Adrenal gland (tissue), 9 donors: ENCODE measurements at regions not wholly inside any gene's neighbourhood (a gene's known extent, or its start where the extent isn't known, plus 50 kb on each side); places are given as distances from the start of the nearest gene placed in this dataset.

Experiments used
- DNase-seq, 7 donors: peaks; one replicate each; pipeline ENCODE4 v3.0.0-alpha.2; 2019 to 2020
- H3K27ac ChIP-seq, 5 donors: fragments of 200-600 bp; sonication (generic) in 4 of 5; 1 replicate in 3 of 5; 2 replicates in 2 of 5; pipeline versions ENCODE4 v1.5.1 to v1.8.0; 2016 to 2020; ENCODE audit warnings: mild to moderate bottlenecking in 1 of 5
- H3K27me3 ChIP-seq: fragments of 200-600 bp; 2 replicates; pipeline ENCODE4 v1.8.0; 2021
- H3K36me3 ChIP-seq, 2 donors: fragments of 200-600 bp; replicated peaks in 1 of 2; 1 replicate in 1 of 2; 2 replicates in 1 of 2; pipeline versions ENCODE4 v1.5.1 to v1.8.0; 2018 to 2022
- H3K4me1 ChIP-seq, 2 donors: fragments of 200-600 bp; replicated peaks in 1 of 2; 1 replicate in 1 of 2; 2 replicates in 1 of 2; pipeline versions ENCODE4 v1.5.1 to v1.8.0; 2018 to 2021
- H3K4me3 ChIP-seq, 4 donors: fragments of 200-600 bp; sonication (generic) in 3 of 4; one replicate each; pipeline ENCODE4 v1.5.1; 2016 to 2018
- H3K9me3 ChIP-seq, 3 donors: fragments of 200-600 bp; sonication (generic) in 1 of 3; replicated peaks in 1 of 3; 1 replicate in 2 of 3; 2 replicates in 1 of 3; pipeline versions ENCODE4 v1.5.1 to v1.8.0; 2016 to 2021
- POLR2A ChIP-seq, 2 donors: fragments of 450-650 bp; IDR thresholded peaks; one replicate each; pipeline ENCODE4 v1.6.1; 2017; ENCODE audit warnings: antibody characterized with exemption in 2 of 2, mild to moderate bottlenecking in 2 of 2, moderate library complexity in 1 of 2
- WGBS, 4 donors: extraction: QIAGEN DNeasy Blood & Tissue Kit in 2 of 4; methylation state at CpG; one replicate each; pipeline versions ENCODE4 v1.1.5 to v1.1.7; 2013 to 2017; 5-methylcytosine and 5-hydroxymethylcytosine counted together
- intact Hi-C, 2 donors: fragments of 100-400 bp; cut with DNase I; formaldehyde crosslinking; loops; one replicate each; pipeline versions ENCODE4 v1.14.1 to v1.15.0; 2022 to 2023
- TF ChIP-seq, protein P1 (sequence below), 6 experiments: fragments of 450-650 bp in 4 of 6; fragments of 200-600 bp in 2 of 6; sonication (generic) in 1 of 6; IDR thresholded peaks; 1 replicate in 5 of 6; 2 replicates in 1 of 6; pipeline versions ENCODE4 v1.5.1 to v1.8.0; 2016 to 2021; ENCODE audit warnings: antibody characterized with exemption in 6 of 6, mild to moderate bottlenecking in 2 of 6, moderate library complexity in 1 of 6
- donor health status: healthy with polysubstance abuse.
- donor health status: Bipolar disorder and iron deficiency.
- donor health status: DM: yes; HTN: yes; CAD: no.
- donor health status: DM: no; HTN: no; CAD: no.
- donor health status: DM: no; HTN: no; CAD: no.

DNA sequence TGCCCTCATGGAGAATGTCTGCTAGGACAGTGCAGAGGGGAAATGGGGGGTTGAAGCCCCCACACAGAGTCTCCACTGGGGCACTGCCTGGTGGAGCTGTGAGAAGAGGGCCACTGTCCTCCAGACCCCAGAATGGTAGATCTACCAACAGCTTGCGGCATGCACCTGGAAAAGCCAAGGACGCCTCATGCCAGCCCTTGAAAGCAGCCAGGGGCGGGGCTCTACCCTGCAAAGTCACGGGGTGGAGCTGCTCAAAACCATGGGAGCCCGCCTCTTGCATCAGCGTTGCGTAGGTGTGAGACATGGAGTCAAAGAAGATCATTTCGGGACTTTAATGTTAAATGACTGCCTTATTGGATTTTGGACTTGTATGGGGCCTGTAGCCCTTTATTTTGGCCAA, 157.6 kb downstream of the DSEL start:
- DNase-seq: peak in 1 of 7 donors; percentile 16
- 88 to 98% (median 91%) methylated on average over 8 of the region's 8 CpGs for WGBS, 4 donors
- H3K27me3 ChIP-seq: no peaks in the 10 kb centered on the region
- H3K9me3 ChIP-seq: no peaks in the 10 kb centered on the region
- intact Hi-C loops: no loop called here
- H3K27ac ChIP-seq: peak overlapping the region; percentile 61 to 92 (median 84)
- no peak for TF ChIP-seq POLR2A (IDR thresholded peaks at IDR 0.05)
- TF ChIP-seq, protein P1, sequence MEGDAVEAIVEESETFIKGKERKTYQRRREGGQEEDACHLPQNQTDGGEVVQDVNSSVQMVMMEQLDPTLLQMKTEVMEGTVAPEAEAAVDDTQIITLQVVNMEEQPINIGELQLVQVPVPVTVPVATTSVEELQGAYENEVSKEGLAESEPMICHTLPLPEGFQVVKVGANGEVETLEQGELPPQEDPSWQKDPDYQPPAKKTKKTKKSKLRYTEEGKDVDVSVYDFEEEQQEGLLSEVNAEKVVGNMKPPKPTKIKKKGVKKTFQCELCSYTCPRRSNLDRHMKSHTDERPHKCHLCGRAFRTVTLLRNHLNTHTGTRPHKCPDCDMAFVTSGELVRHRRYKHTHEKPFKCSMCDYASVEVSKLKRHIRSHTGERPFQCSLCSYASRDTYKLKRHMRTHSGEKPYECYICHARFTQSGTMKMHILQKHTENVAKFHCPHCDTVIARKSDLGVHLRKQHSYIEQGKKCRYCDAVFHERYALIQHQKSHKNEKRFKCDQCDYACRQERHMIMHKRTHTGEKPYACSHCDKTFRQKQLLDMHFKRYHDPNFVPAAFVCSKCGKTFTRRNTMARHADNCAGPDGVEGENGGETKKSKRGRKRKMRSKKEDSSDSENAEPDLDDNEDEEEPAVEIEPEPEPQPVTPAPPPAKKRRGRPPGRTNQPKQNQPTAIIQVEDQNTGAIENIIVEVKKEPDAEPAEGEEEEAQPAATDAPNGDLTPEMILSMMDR (IDR thresholded peaks at IDR 0.05): no peak
- H3K4me1 ChIP-seq: peaks cover 3 to 28% of the 10 kb centered on the region in 2 donors
- H3K36me3 ChIP-seq: no peaks in the 10 kb centered on the region
- no peak overlapping the region for H3K4me3 ChIP-seq

- 75 to 92% (median 92%) methylated on average over 4 of the region's 4 CpGs for WGBS, 4 donors
- intact Hi-C loops: no loop called here
Observed at GRCh38 chr18:67354692-67355091, 161.8 kb downstream of the DSEL start.

GRCh38 chr18:67354091-67354490, 162.4 kb downstream of the DSEL start:
- TF ChIP-seq, protein P1 (IDR thresholded peaks at IDR 0.05): no peak
- no peak for TF ChIP-seq POLR2A (IDR thresholded peaks at IDR 0.05)

More at GRCh38 chr18:67354692-67355091, 161.8 kb downstream of the DSEL start:
- H3K9me3 ChIP-seq: peaks cover 0 to 7% (median 0%) of the 10 kb centered on the region in 3 donors
- H3K27me3 ChIP-seq: no peaks in the 10 kb centered on the region
- TF ChIP-seq, protein P1 (IDR thresholded peaks at IDR 0.05): no peak
- TF ChIP-seq POLR2A (IDR thresholded peaks at IDR 0.05): no peak
- H3K36me3 ChIP-seq: no peaks in the 10 kb centered on the region
- peaks cover 3 to 13% of the 10 kb centered on the region in 2 donors for H3K4me1 ChIP-seq
- H3K4me3 ChIP-seq: no peak overlapping the region
- no peak overlapping the region for H3K27ac ChIP-seq
- no peak for DNase-seq

GRCh38 chr18:67347438-67347837, 169.1 kb downstream of the DSEL start:
- H3K27me3 ChIP-seq: no peaks in the 10 kb centered on the region
- TF ChIP-seq POLR2A (IDR thresholded peaks at IDR 0.05): no peak
- TF ChIP-seq, protein P1 (IDR thresholded peaks at IDR 0.05): no peak
- H3K4me1 ChIP-seq: no peaks in the 10 kb centered on the region
- H3K4me3 ChIP-seq: no peak overlapping the region
- WGBS, 4 donors: 29 to 70% (median 57%) methylated on average over 1 of the region's 1 CpG
- H3K36me3 ChIP-seq: no peaks in the 10 kb centered on the region
- no peak for DNase-seq
- H3K9me3 ChIP-seq: no peaks in the 10 kb centered on the region
- no peak overlapping the region for H3K27ac ChIP-seq
- intact Hi-C loops: no loop called here

More at GRCh38 chr18:67354091-67354490, 162.4 kb downstream of the DSEL start:
- intact Hi-C loops: no loop called here
- Histone ChIP-seq H3K4me1 (peaks cover 3 to 7% of the 10 kb centered on the region in 2 donors), H3K4me3 (no peak overlapping the region), H3K9me3 (peaks cover 0 to 7% (median 0%) of the 10 kb centered on the region in 3 donors), H3K27me3 (no peaks in the 10 kb centered on the region), H3K36me3 (no peaks in the 10 kb centered on the region), H3K27ac (no peak overlapping the region)
- 0 to 63% (median 28%) methylated on average over 1 of the region's 1 CpG for WGBS, 4 donors
- DNase-seq: no peak
